B cell (primary cell): ENCODE measurements at regions not wholly inside any gene's neighbourhood (a gene's known extent, or its start where the extent isn't known, plus 50 kb on each side); places are given as distances from the start of the nearest gene placed in this dataset.
"Not testable (repeated sequence)": the region's sequence is repeated elsewhere in the genome, so short reads cannot be mapped to it uniquely, and the experiment has no call there.

Source experiments
- ATAC-seq: fragments of 200-7000 bp; cut with Tn5 transposase; one replicate; pipeline ENCODE4 v1.10.0; 2021; ENCODE audit warnings: low read depth, mild to moderate bottlenecking, moderate number of reproducible peaks, moderate library complexity
- CTCF ChIA-PET: fragments of 350-600 bp; sonication (Branson Sonifier 250); formaldehyde crosslinking; loops from one replicate; lab custom pipeline; 2021; ENCODE audit warnings: antibody characterized with exemption, inconsistent platforms; lab: Charles Lee
- POLR2A ChIA-PET: fragments of 350-600 bp; sonication (Branson Sonifier 250); formaldehyde crosslinking; loops from one replicate; lab custom pipeline; 2021; ENCODE audit warnings: antibody characterized with exemption; lab: Charles Lee
- DNase-seq: peaks from one replicate; pipeline ENCODE4 v3.0.0; 2013
- H2AFZ ChIP-seq: 2 replicates; pipeline ENCODE4 v1.6.1; 2012; ENCODE audit warnings: mild to moderate bottlenecking, low read depth, low read length; ENCODE audit not compliant: insufficient read depth, poor library complexity, severe bottlenecking
- H3K27ac ChIP-seq, 2 donors: 1 replicate in 1 of 2; 2 replicates in 1 of 2; pipeline ENCODE4 v1.5.1; 2012 to 2013; ENCODE audit warnings: low read length in 2 of 2, mild to moderate bottlenecking in 2 of 2, moderate library complexity in 1 of 2
- H3K27me3 ChIP-seq, 4 experiments: fragments of 200-600 bp in 1 of 4; sonication (generic) in 1 of 4; replicated peaks in 1 of 4; 1 replicate in 2 of 4; 2 replicates in 2 of 4; pipeline versions ENCODE4 v1.6.1 to v1.7.0; 2013 to 2016; ENCODE audit warnings: low read length in 3 of 4, mild to moderate bottlenecking in 2 of 4, mixed read lengths in 1 of 4, moderate library complexity in 1 of 4; ENCODE audit not compliant: insufficient read depth in 4 of 4, control insufficient read depth in 3 of 4; ENCODE audit errors: control extremely low read depth in 1 of 4
- H3K36me3 ChIP-seq, 2 experiments: replicated peaks in 1 of 2; 1 replicate in 1 of 2; 2 replicates in 1 of 2; pipeline versions ENCODE4 v1.6.1 to v1.7.1; 2013; ENCODE audit warnings: low read length in 1 of 2; ENCODE audit not compliant: insufficient read depth in 2 of 2, control insufficient read depth in 1 of 2; ENCODE audit errors: control extremely low read depth in 1 of 2, extremely low read depth in 1 of 2
- H3K4me1 ChIP-seq, 2 donors: fragments of 200-600 bp in 1 of 2; sonication (generic) in 1 of 2; 1 replicate in 1 of 2; 2 replicates in 1 of 2; pipeline versions ENCODE4 v1.5.1 to v1.6.1; 2013 to 2017; ENCODE audit warnings: low read length in 2 of 2; ENCODE audit not compliant: control insufficient read depth in 2 of 2, insufficient read depth in 2 of 2
- H3K4me2 ChIP-seq: replicated peaks from 2 replicates; pipeline ENCODE3; 2012; ENCODE audit warnings: mild to moderate bottlenecking, low read depth, low read length; ENCODE audit not compliant: poor library complexity, severe bottlenecking
- H3K4me3 ChIP-seq, 5 experiments: fragments of 200-600 bp in 1 of 5; sonication (generic) in 1 of 5; 1 replicate in 3 of 5; 2 replicates in 2 of 5; pipeline versions ENCODE4 v1.5.1 to v1.7.0; 2011 to 2016; ENCODE audit warnings: low read length in 4 of 5, mild to moderate bottlenecking in 4 of 5, low read depth in 2 of 5, control low read depth in 1 of 5, moderate library complexity in 1 of 5; ENCODE audit not compliant: insufficient read depth in 1 of 5; ENCODE audit errors: control extremely low read depth in 1 of 5, extremely low read depth in 1 of 5
- H3K79me2 ChIP-seq: fragments of 200-600 bp; sonication (generic); one replicate; pipeline ENCODE4 v1.6.0; 2016; ENCODE audit warnings: low read length; ENCODE audit not compliant: control insufficient read depth, insufficient read depth
- H3K9ac ChIP-seq: fragments of 200-600 bp; sonication (generic); 2 replicates; pipeline ENCODE4 v1.6.1; 2017; ENCODE audit warnings: mild to moderate bottlenecking, low read length, moderate library complexity
- H3K9me3 ChIP-seq, 3 donors: one replicate each; pipeline versions ENCODE4 v1.6.1 to v1.7.1; 2013; ENCODE audit warnings: low read length in 2 of 3; ENCODE audit not compliant: control insufficient read depth in 2 of 3, insufficient read depth in 1 of 3; ENCODE audit errors: control extremely low read depth in 1 of 3
- H4K20me1 ChIP-seq: 2 replicates; pipeline ENCODE4 v1.6.0; 2012; ENCODE audit warnings: mild to moderate bottlenecking, low read length; ENCODE audit not compliant: insufficient read depth, control insufficient read depth, poor library complexity, severe bottlenecking
- H3K27ac Mint-ChIP-seq: one replicate; pipeline ENCODE4 v1.8.0; 2021; ENCODE audit warnings: mixed read lengths
- H3K27me3 Mint-ChIP-seq: one replicate; pipeline ENCODE4 v1.8.0; 2021; ENCODE audit warnings: mixed read lengths
- H3K4me1 Mint-ChIP-seq: one replicate; pipeline ENCODE4 v1.8.0; 2021; ENCODE audit warnings: mixed read lengths
- H3K4me3 Mint-ChIP-seq: one replicate; pipeline ENCODE4 v1.8.0; 2021; ENCODE audit warnings: mixed read lengths
- H3K9me3 Mint-ChIP-seq: one replicate; pipeline ENCODE4 v1.8.0; 2022; ENCODE audit warnings: mixed read lengths; ENCODE audit not compliant: insufficient read depth
- EZH2 ChIP-seq: IDR thresholded peaks from 2 replicates; pipeline ENCODE4 v1.6.1; 2012; ENCODE audit warnings: borderline replicate concordance, low read depth, mild to moderate bottlenecking, moderate library complexity, low read length; ENCODE audit not compliant: insufficient read depth, poor library complexity, severe bottlenecking
- WGBS: methylation state at CpG from one replicate; pipeline ENCODE4 v1.1.5; 2013; ENCODE audit warnings: missing lambda C conversion rate; ENCODE audit not compliant: insufficient coverage; 5-methylcytosine and 5-hydroxymethylcytosine counted together
- intact Hi-C: fragments of 100-400 bp; cut with micrococcal nuclease; formaldehyde crosslinking; loops from one replicate; pipeline ENCODE4 v1.10.0; 2022
- TF ChIP-seq, protein P1 (sequence below): fragments of 200-600 bp; IDR thresholded peaks from one replicate; pipeline ENCODE4 v1.8.0; 2022; ENCODE audit warnings: antibody characterized with exemption, mild to moderate bottlenecking

DNA sequence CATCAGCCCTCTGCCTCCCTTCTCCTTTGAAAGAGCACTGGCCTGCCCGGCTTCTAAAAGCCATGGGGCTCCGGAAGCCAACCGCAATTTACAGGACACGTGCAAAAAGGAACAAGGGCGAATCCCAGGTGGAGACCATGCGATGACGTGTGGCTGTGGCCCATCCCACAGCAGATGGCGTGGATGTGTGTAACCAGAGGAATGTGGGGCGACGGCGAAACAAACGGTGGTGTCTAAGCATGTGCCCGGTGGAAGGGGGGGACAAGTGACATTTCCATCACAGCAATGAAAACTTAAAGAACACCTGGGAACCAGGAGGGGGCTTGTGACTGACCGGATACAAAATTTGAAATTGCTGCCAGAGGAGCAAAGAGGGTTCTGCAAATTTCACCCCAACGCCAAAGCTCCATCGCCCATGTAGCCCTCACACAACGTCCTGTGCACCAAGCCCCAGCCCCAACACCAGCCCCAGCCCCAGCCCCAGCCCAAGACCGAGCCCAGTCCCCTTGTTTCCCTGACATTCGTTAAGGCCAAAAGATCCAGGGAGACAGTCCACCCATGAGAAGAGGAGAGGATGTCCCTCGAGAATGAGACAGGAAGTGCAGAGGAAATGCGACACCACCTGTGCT lies 159.7 kb upstream of the ZNF337 start:
- no peak for DNase-seq
- ChIA-PET POLR2A (no interaction called here), CTCF (no interaction called here)
- H3K4me1 ChIP-seq = peaks cover 27 to 32% of the 10 kb centered on the region in 2 donors
- WGBS = 91% methylated on average over 17 of the region's 21 CpGs
- H3K9ac ChIP-seq = no peak overlapping the region
- H3K4me1 Mint-ChIP-seq = peaks cover 46% of the 10 kb centered on the region
- no peaks in the 10 kb centered on the region for H3K9me3 Mint-ChIP-seq
- H3K4me2 ChIP-seq = no peak overlapping the region
- H3K36me3 ChIP-seq = no peaks in the 10 kb centered on the region
- TF ChIP-seq EZH2 = no peak
- TF ChIP-seq, protein P1, sequence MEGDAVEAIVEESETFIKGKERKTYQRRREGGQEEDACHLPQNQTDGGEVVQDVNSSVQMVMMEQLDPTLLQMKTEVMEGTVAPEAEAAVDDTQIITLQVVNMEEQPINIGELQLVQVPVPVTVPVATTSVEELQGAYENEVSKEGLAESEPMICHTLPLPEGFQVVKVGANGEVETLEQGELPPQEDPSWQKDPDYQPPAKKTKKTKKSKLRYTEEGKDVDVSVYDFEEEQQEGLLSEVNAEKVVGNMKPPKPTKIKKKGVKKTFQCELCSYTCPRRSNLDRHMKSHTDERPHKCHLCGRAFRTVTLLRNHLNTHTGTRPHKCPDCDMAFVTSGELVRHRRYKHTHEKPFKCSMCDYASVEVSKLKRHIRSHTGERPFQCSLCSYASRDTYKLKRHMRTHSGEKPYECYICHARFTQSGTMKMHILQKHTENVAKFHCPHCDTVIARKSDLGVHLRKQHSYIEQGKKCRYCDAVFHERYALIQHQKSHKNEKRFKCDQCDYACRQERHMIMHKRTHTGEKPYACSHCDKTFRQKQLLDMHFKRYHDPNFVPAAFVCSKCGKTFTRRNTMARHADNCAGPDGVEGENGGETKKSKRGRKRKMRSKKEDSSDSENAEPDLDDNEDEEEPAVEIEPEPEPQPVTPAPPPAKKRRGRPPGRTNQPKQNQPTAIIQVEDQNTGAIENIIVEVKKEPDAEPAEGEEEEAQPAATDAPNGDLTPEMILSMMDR = no peak
- peaks cover 0 to 45% (median 17%) of the 10 kb centered on the region in 4 experiments for H3K27me3 ChIP-seq
- intact Hi-C loops = no loop called here
- no peak for ATAC-seq
- no peaks in the 10 kb centered on the region for H3K79me2 ChIP-seq
- H3K4me3 ChIP-seq = no peak overlapping the region
- H3K9me3 ChIP-seq = peaks cover 0 to 23% (median 0%) of the 10 kb centered on the region in 3 donors
- no peak overlapping the region for H3K27ac Mint-ChIP-seq
- peaks cover 51% of the 10 kb centered on the region for H3K27me3 Mint-ChIP-seq
- H2AFZ ChIP-seq = no peak overlapping the region
- no peaks in the 10 kb centered on the region for H4K20me1 ChIP-seq
- H3K27ac ChIP-seq = no peak overlapping the region
- no peak overlapping the region for H3K4me3 Mint-ChIP-seq

DNA sequence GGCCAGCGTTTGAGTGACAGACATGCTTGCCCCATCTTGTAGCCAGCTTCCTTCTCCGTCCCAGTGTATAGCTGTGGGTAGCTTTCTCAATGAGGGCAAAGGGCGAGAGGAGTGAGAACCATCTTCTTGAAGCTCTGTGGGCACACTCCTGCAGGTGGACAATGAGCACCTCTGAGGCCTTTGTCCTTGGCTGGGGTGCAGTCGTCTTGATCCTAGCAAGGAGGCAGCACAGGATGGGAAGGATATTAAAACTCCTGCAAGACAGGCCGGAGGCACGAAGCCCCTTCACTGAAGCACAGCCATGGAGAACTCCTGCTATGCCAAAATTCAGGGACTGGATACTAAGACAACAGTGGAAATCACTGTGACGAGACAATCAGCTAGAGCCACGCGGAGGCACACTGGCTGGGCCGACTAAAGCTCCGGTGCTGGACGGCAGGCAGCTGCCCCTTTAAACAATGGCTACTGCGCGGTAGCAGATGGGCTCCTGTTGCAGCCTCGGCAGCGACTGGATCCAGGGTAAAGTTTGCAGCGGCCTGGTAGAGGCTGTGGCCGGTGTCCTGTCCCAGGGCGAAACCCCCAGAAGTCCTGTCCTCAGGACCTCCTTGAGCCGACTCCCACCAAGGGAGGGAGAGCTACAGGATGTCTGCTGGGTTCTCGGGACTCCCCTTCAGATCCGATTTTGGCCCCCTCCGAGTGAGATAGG lies 159.0 kb upstream of the ZNF337 start:
- Histone ChIP-seq H3K9me3 (peaks cover 0 to 23% (median 0%) of the 10 kb centered on the region in 3 donors), H3K27me3 (peaks cover 0 to 39% (median 14%) of the 10 kb centered on the region in 4 experiments), H3K4me1 (peaks cover 19 to 25% of the 10 kb centered on the region in 2 donors)
- H3K4me3 ChIP-seq, H4K20me1 ChIP-seq, H3K4me2 ChIP-seq, H3K9me3 Mint-ChIP-seq, H3K36me3 ChIP-seq, intact Hi-C loops, DNase-seq, H3K27ac ChIP-seq, ATAC-seq, POLR2A ChIA-PET, H3K79me2 ChIP-seq, H3K4me3 Mint-ChIP-seq, H3K27ac Mint-ChIP-seq, H2AFZ ChIP-seq, CTCF ChIA-PET, H3K9ac ChIP-seq: not testable (repeated sequence)
- Mint-ChIP-seq H3K27me3 (peaks cover 43% of the 10 kb centered on the region), H3K4me1 (peaks cover 38% of the 10 kb centered on the region)
- 95% methylated on average over 23 of the region's 23 CpGs for WGBS

DNA sequence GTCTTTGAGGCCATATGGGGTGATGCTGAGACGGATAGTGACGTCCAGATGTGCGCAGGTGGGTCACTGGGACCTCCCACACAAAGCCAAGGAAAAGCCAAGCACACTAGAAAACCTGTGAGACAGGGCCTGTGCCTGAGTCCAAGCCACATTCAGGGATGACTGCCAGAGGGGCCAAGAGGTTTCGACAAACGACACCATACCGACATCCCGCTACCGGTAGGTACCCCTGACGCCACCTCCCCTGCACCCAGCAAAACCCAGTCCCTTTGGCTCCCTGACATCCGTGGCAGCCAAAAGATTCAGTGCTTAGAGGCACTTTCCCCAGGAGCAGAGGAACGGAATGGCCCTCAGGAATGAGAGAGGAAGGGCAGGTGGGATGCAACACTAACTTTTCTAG lies 158.0 kb upstream of the ZNF337 start:
- H3K4me1 ChIP-seq = peaks cover 11 to 18% of the 10 kb centered on the region in 2 donors
- H3K9me3 Mint-ChIP-seq, DNase-seq, H3K4me3 ChIP-seq, H2AFZ ChIP-seq, H3K27ac ChIP-seq, intact Hi-C loops, CTCF ChIA-PET, H3K27ac Mint-ChIP-seq, POLR2A ChIA-PET, H3K36me3 ChIP-seq, H4K20me1 ChIP-seq, H3K9ac ChIP-seq, H3K79me2 ChIP-seq, ATAC-seq, H3K4me2 ChIP-seq: not testable (repeated sequence)
- peaks cover 0 to 19% (median 0%) of the 10 kb centered on the region in 3 donors for H3K9me3 ChIP-seq
- H3K27me3 ChIP-seq = peaks cover 0 to 30% (median 7%) of the 10 kb centered on the region in 4 experiments
- Mint-ChIP-seq H3K27me3 (peaks cover 39% of the 10 kb centered on the region), H3K4me3 (peak overlapping the region; percentile 87), H3K4me1 (peaks cover 31% of the 10 kb centered on the region)
- WGBS = 93% methylated on average over 2 of the region's 11 CpGs
